Thoracic aorta (tissue), 2 donors: ENCODE measurements at regions not wholly inside any gene's neighbourhood (a gene's known extent, or its start where the extent isn't known, plus 50 kb on each side); places are given as distances from the start of the nearest gene placed in this dataset.

Experiments used
- ATAC-seq: fragments of 150-250 bp; one replicate; pipeline ENCODE4 v1.8.0; 2017; ENCODE audit warnings: low read depth; ENCODE audit not compliant: insufficient number of reproducible peaks, low FRiP score
- DNase-seq: peaks from one replicate; pipeline ENCODE4 v3.0.0-alpha.2; 2020; ENCODE audit warnings: low spot score
- H3K27ac ChIP-seq, 2 donors: fragments of 200-600 bp; sonication (generic); 1 replicate in 1 of 2; 2 replicates in 1 of 2; pipeline ENCODE4 v1.5.1; 2016; ENCODE audit warnings: mild to moderate bottlenecking in 2 of 2, moderate library complexity in 2 of 2
- H3K27me3 ChIP-seq: fragments of 200-600 bp; sonication (generic); replicated peaks from 2 replicates; pipeline ENCODE4 v1.6.0; 2016; ENCODE audit warnings: mild to moderate bottlenecking; ENCODE audit not compliant: insufficient read depth
- H3K36me3 ChIP-seq: fragments of 200-600 bp; sonication (generic); one replicate; pipeline ENCODE4 v1.5.1; 2016
- H3K4me1 ChIP-seq, 2 donors: fragments of 200-600 bp; sonication (generic); 1 replicate in 1 of 2; 2 replicates in 1 of 2; pipeline versions ENCODE4 v1.5.1 to v1.6.0; 2016; ENCODE audit warnings: low read depth in 2 of 2, mild to moderate bottlenecking in 1 of 2; ENCODE audit not compliant: control insufficient read depth in 1 of 2
- H3K4me3 ChIP-seq: fragments of 200-600 bp; sonication (generic); 2 replicates; pipeline ENCODE4 v1.5.1; 2016; ENCODE audit warnings: mild to moderate bottlenecking
- H3K9me3 ChIP-seq: fragments of 200-600 bp; sonication (generic); 2 replicates; pipeline ENCODE4 v1.5.1; 2016
- TF ChIP-seq, protein P1 (sequence below): fragments of 200-600 bp; sonication (generic); IDR thresholded peaks from one replicate; pipeline ENCODE4 v1.5.1; 2019; ENCODE audit warnings: antibody characterized with exemption

DNA sequence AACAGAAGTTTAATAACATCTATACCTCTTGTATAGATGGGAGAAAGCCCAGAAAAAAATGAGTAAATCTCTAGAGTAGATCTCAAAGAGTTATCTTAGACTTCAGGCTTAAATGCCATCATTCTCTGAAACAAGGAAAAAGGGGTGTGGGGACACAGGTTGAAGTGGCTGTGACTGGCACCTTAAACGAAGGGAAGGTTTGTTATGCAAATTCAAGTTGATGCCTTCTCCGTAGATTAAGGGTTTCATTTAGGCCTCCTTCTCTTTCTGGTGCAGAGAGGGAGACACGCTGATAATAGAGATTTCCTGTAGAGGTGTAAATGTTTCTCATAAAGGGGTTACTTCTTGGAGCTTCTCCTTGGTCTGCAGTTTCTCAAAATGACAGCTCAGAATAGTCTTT lies 252.1 kb downstream of the CD83 start:
- H3K4me1 ChIP-seq: peaks cover 5 to 31% of the 10 kb centered on the region in 2 donors
- H3K36me3 ChIP-seq: no peaks in the 10 kb centered on the region
- TF ChIP-seq, protein P1, sequence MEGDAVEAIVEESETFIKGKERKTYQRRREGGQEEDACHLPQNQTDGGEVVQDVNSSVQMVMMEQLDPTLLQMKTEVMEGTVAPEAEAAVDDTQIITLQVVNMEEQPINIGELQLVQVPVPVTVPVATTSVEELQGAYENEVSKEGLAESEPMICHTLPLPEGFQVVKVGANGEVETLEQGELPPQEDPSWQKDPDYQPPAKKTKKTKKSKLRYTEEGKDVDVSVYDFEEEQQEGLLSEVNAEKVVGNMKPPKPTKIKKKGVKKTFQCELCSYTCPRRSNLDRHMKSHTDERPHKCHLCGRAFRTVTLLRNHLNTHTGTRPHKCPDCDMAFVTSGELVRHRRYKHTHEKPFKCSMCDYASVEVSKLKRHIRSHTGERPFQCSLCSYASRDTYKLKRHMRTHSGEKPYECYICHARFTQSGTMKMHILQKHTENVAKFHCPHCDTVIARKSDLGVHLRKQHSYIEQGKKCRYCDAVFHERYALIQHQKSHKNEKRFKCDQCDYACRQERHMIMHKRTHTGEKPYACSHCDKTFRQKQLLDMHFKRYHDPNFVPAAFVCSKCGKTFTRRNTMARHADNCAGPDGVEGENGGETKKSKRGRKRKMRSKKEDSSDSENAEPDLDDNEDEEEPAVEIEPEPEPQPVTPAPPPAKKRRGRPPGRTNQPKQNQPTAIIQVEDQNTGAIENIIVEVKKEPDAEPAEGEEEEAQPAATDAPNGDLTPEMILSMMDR: no peak
- no peak overlapping the region for H3K4me3 ChIP-seq
- no peak for ATAC-seq
- H3K27me3 ChIP-seq: no peaks in the 10 kb centered on the region
- H3K27ac ChIP-seq: no peak overlapping the region
- DNase-seq: no peak
- H3K9me3 ChIP-seq: no peaks in the 10 kb centered on the region

DNA sequence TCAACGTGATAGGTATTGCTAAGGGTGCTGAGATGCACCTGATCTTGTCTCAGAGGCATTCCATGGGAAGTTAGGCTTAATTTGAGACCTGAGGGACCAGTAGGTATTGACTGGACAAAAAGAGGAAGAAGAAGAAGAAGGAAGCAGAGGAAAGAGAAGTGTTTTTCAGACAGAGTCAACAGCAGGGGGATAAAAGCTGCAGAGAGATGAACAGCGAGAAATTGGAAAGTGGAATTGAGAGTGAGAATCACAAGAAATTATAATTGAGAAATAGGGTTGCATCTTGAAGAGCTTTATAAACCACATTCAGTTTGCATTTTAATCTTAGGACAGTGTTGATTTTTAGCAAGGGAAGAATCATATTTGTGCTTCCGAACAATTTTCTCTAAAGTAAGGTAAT lies 254.0 kb downstream of the CD83 start:
- no peak overlapping the region for H3K4me3 ChIP-seq
- ATAC-seq (no peak), DNase-seq (no peak)
- no peaks in the 10 kb centered on the region for H3K9me3 ChIP-seq
- H3K27ac ChIP-seq: no peak overlapping the region
- no peaks in the 10 kb centered on the region for H3K36me3 ChIP-seq
- no peaks in the 10 kb centered on the region for H3K27me3 ChIP-seq
- TF ChIP-seq, protein P1: no peak
- peaks cover 0 to 15% of the 10 kb centered on the region in 2 donors for H3K4me1 ChIP-seq

DNA sequence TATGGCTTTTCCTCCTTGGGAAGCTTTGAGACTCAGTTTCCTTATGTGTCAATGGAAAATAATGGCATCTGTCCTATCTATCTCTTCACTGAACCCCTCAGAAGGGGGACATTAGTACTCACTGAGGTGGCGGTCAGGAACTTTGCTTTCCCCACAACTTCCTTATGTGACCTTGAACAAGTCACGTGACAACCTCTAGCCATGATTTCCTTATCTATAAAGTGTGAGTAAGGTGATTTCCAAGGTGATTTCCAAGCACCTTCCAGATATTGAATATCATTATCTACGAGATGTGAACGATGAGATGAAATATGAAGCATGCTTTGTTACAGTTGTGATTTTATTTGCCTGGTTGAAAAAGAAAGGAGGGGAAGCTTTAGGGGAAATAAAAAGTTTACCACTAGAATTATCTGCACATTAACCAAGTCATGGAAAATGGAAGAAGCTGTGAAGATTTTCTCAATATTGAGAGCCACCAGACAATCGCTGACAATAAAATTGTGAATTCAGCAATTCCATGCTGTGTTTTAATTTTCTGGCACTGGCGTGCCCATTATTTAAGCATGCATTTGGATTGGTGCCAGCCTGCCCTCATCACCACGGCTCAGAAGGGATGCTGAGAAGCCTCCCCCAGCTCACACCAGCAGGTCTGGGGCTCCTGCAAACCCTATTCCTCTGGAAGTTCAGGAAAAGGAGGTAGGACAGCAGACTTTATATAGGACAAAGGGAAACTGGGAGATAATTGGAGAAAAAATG lies 255.3 kb downstream of the CD83 start:
- H3K27me3 ChIP-seq: no peaks in the 10 kb centered on the region
- H3K4me1 ChIP-seq: peaks cover 0 to 4% of the 10 kb centered on the region in 2 donors
- no peak for DNase-seq
- H3K4me3 ChIP-seq: no peak overlapping the region
- no peaks in the 10 kb centered on the region for H3K9me3 ChIP-seq
- no peaks in the 10 kb centered on the region for H3K36me3 ChIP-seq
- TF ChIP-seq, protein P1: no peak
- H3K27ac ChIP-seq: no peak overlapping the region
- ATAC-seq: no peak

DNA sequence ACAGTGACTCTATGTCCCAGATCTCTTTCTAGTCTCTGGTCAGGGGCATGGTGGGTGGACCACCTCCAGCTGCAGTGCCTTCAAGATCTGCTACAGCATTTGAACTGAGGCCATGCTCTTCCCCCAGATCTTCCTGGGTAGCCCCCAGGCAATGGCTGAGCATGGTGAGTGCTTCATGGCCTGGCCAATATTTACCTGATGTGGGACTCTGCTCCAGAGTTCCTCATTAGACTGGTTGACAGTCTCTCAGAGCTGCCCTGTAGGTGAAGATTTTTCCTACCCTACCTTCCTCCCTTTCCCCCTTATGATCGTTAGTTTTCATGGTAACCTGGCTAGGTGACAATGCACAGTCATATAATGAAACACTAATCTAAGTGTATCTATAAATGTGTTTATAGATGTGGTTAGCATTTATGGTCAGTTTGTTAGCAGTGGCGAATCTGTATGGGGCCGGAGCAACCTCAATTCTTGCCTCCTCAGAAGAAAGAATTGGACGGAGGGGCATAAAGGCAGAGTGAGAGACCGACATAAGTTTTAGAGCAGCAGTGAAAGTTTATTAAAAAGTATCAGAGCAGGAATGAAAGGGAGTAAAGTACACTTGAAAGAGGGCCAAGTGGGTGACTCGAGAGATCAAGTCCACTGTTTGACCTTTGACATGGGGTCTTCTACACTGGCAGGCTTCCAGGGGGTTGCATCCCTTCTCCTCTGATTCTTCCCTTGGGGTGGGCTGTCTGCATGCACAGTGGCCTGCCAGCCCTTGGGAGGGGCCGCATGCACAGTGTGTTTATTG lies 256.3 kb downstream of the CD83 start:
- H3K9me3 ChIP-seq: no peaks in the 10 kb centered on the region
- no peak for ATAC-seq
- no peak overlapping the region for H3K4me3 ChIP-seq
- no peaks in the 10 kb centered on the region for H3K27me3 ChIP-seq
- H3K4me1 ChIP-seq: no peaks in the 10 kb centered on the region
- no peak for DNase-seq
- H3K36me3 ChIP-seq: no peaks in the 10 kb centered on the region
- TF ChIP-seq, protein P1: no peak
- no peak overlapping the region for H3K27ac ChIP-seq

DNA sequence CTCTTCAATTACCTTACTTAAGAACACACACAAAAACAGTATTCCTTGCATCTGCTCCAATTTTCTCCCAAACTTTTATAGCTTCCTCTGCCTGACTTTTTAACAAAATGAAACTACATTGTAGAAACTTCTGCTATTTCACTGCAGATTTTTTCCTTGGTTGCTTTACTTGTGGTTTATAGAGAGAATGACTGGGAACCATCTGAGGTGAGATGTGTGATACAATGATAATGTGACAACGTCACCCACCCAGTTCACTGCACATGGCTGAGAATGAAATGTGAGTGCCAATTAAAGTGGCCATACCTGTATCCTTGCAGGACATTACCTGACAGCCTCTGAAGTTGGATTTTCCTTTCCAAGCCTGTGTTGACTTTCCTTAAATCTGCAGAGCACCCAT lies 258.4 kb downstream of the CD83 start:
- ATAC-seq (no peak), DNase-seq (no peak)
- H3K27me3 ChIP-seq: no peaks in the 10 kb centered on the region
- H3K27ac ChIP-seq: no peak overlapping the region
- no peaks in the 10 kb centered on the region for H3K9me3 ChIP-seq
- H3K36me3 ChIP-seq: no peaks in the 10 kb centered on the region
- TF ChIP-seq, protein P1: no peak
- H3K4me1 ChIP-seq: no peaks in the 10 kb centered on the region
- no peak overlapping the region for H3K4me3 ChIP-seq
